ENCODE measurements at regions not wholly inside any gene's neighbourhood (a gene's known extent, or its start where the extent isn't known, plus 50 kb on each side); places are given as distances from the start of the nearest gene placed in this dataset.

DNA sequence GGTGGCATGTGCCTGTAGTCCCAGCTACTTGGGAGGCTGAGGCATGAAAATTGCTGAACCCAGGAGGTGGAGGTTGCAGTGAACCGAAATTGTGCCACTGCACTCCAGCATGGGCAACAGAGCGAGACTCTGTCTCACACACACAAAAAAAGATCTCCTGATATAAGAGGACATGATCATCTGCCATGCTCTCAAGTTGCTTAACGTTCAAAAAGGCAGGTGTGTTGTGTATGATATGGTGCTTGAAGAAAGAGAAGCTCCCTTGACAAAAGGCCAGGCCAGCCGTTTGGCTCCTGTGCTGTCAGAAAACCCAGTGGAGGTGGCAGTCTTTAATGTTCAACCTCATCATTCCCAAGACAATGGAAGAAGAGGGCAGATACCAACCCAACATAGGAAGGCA lies 117.3 kb upstream of the PLET1 start:
- TF ChIP-seq, protein P1, sequence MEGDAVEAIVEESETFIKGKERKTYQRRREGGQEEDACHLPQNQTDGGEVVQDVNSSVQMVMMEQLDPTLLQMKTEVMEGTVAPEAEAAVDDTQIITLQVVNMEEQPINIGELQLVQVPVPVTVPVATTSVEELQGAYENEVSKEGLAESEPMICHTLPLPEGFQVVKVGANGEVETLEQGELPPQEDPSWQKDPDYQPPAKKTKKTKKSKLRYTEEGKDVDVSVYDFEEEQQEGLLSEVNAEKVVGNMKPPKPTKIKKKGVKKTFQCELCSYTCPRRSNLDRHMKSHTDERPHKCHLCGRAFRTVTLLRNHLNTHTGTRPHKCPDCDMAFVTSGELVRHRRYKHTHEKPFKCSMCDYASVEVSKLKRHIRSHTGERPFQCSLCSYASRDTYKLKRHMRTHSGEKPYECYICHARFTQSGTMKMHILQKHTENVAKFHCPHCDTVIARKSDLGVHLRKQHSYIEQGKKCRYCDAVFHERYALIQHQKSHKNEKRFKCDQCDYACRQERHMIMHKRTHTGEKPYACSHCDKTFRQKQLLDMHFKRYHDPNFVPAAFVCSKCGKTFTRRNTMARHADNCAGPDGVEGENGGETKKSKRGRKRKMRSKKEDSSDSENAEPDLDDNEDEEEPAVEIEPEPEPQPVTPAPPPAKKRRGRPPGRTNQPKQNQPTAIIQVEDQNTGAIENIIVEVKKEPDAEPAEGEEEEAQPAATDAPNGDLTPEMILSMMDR (IDR thresholded peaks at IDR 0.05), result no peak
- no peak for DNase-seq (ENCODE audit: low spot score)
- H3K4me3 ChIP-seq, result no peak overlapping the region
- H3K36me3 ChIP-seq, result no peaks in the 10 kb centered on the region
- no peaks in the 10 kb centered on the region for H3K27me3 ChIP-seq
- no peaks in the 10 kb centered on the region for H3K4me1 ChIP-seq
- H3K27ac ChIP-seq, result no peak overlapping the region
- no peaks in the 10 kb centered on the region for H3K9me3 ChIP-seq

DNA sequence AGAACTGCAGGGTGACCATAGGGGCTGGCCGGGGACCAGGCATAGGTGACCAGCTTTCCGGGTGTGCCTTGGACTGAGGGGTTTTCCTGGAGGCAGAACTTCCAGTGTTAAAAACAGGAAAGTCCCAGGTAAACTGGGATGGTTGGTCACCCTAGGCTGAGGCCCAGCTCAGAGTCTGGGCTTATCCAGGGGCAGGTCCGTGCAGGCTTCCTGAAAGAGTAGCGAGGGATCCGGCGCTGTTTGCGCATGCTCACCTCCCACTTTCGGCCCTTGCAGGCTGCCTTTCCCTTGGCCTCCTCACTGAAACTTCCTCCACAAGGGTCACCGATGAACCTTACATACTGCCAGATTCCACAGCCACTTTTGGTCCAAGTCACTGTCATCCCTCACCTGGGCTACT lies 119.8 kb upstream of the PLET1 start:
- Histone ChIP-seq H3K27me3 (no peaks in the 10 kb centered on the region), H3K36me3 (no peaks in the 10 kb centered on the region), H3K27ac (no peak overlapping the region), H3K4me1 (no peaks in the 10 kb centered on the region), H3K9me3 (no peaks in the 10 kb centered on the region), H3K4me3 (no peak overlapping the region)
- no peak for DNase-seq (ENCODE audit: low spot score)
- TF ChIP-seq, protein P1 (IDR thresholded peaks at IDR 0.05), result no peak

DNA sequence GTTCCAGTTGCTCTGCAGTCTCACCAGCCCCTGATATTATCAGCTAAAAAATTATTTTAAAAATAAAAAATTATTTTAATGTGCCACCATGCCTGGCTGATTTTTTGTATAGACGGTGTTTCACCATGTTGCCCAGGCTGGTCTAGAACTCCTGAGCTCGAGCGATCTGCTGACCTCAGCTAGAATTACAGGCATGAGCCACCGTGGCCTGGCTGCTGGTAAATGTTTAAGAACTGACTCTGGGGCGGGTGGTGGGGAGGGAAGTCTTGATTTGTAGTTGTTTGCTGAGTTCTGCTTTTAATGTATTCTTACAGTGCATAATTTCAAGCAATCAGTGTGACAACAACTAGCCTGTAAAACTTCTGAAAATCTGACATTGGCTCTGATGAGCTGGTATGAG lies 120.9 kb upstream of the PLET1 start:
- DNase-seq (ENCODE audit: low spot score), result no peak
- no peaks in the 10 kb centered on the region for H3K9me3 ChIP-seq
- no peak overlapping the region for H3K27ac ChIP-seq
- no peak overlapping the region for H3K4me3 ChIP-seq
- H3K27me3 ChIP-seq, result no peaks in the 10 kb centered on the region
- TF ChIP-seq, protein P1 (IDR thresholded peaks at IDR 0.05), result no peak
- no peaks in the 10 kb centered on the region for H3K4me1 ChIP-seq
- no peaks in the 10 kb centered on the region for H3K36me3 ChIP-seq

DNA sequence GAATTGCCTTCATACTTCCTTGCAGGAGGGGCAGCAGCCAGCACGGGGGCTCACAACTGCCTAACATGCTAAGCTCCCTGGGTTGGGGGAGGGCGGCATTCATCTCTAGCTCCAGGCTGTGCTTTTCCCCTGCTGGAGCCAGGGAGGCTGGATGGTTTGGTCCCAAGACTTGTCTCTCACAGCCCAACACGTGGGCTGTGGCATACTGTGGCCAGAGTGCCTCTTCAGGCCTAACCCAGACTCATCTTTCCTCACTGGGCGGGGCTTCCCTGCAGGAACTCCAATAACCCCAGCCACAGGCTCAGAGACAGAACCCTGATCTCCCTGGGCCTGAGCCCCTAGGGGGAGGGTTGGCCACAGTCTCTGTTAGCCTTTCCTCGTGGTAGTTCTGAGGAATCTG lies 121.9 kb upstream of the PLET1 start:
- no peak overlapping the region for H3K4me3 ChIP-seq
- no peaks in the 10 kb centered on the region for H3K4me1 ChIP-seq
- DNase-seq (ENCODE audit: low spot score), result no peak
- H3K9me3 ChIP-seq, result no peaks in the 10 kb centered on the region
- TF ChIP-seq, protein P1 (IDR thresholded peaks at IDR 0.05), result no peak
- no peaks in the 10 kb centered on the region for H3K36me3 ChIP-seq
- H3K27me3 ChIP-seq, result no peaks in the 10 kb centered on the region
- H3K27ac ChIP-seq, result no peak overlapping the region

DNA sequence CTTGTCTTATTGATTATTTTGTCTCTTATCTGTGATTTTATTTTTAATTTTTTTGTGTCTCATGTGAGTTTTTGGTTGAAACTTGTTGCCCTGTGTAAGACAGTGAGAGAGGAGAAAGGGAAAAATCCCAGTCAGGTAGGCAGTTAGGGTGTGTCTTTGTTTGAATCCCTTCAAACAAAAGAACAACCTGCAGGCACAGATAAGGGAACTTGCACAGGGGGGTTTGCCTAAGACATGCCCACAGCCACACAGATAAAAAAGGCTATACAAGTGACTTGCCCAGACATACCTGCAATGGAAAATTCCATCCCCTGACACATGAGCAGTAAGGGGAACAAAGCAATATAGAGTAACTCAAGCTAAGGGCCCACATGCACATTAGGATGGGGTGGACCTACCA lies 127.8 kb upstream of the PLET1 start:
- Histone ChIP-seq H3K27me3 (no peaks in the 10 kb centered on the region), H3K36me3 (no peaks in the 10 kb centered on the region), H3K9me3 (no peaks in the 10 kb centered on the region), H3K4me1 (no peaks in the 10 kb centered on the region), H3K27ac (no peak overlapping the region), H3K4me3 (no peak overlapping the region)
- TF ChIP-seq, protein P1 (IDR thresholded peaks at IDR 0.05), result no peak
- no peak for DNase-seq (ENCODE audit: low spot score)

DNA sequence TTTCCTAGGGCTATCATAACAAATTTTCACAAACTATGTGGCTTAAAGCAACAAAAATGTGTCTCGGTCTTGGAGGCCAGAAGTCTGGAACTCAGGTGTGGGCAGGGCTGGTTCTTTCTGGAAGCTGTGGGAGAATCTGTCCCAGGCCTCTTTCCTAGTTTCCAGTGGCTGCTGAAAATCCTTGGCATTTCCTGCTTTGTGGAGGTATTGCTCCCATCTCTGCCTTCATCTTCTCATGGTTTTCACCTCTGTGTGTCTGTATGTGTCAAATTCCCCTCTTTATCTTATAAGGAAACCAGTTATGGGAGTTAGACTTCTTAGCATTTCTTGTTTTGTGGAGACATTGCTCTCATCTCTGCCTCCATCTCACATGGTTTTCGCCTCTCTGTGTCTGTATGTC lies 130.4 kb upstream of the PLET1 start:
- TF ChIP-seq, protein P1 (IDR thresholded peaks at IDR 0.05), result no peak
- Histone ChIP-seq H3K27me3 (no peaks in the 10 kb centered on the region), H3K4me1 (no peaks in the 10 kb centered on the region), H3K36me3 (no peaks in the 10 kb centered on the region), H3K4me3 (no peak overlapping the region), H3K27ac (no peak overlapping the region), H3K9me3 (no peaks in the 10 kb centered on the region)
- DNase-seq (ENCODE audit: low spot score), result no peak
